ENCODE measurements at regions not wholly inside any gene's neighbourhood (a gene's known extent, or its start where the extent isn't known, plus 50 kb on each side); places are given as distances from the start of the nearest gene placed in this dataset.

DNA sequence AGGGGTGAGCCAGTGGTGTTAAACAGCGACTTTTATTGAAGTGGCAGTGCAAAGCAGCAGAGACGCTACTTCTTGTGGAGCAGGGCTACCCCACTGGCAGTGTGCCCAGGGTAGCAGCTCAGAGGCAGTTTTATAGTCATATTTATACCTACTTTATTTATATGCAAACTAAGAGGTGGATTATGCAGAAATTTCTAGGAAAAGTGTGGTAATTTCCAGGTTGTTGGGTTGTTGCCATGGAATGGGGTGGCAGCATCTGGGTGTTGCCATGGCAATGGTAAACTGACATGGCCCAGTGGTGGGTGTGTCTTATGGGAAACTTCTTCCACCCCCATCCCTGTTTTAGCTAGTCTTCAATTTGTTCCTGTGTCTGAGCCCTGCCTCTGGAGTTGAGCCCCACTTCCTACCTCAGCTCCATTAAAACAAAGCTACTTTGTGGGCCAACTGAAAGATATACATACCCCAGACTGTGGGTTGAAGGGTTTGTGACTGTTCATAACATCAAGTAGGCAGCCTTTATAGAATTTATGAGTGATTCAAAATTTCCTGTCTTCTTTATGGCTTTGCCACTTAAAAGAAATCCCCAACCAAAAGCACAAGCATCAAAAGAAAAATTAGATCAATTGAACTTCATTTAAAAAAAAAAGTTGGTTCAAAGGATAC lies 60.3 kb downstream of the EBLN2 start:
- TF ChIP-seq, protein P1, sequence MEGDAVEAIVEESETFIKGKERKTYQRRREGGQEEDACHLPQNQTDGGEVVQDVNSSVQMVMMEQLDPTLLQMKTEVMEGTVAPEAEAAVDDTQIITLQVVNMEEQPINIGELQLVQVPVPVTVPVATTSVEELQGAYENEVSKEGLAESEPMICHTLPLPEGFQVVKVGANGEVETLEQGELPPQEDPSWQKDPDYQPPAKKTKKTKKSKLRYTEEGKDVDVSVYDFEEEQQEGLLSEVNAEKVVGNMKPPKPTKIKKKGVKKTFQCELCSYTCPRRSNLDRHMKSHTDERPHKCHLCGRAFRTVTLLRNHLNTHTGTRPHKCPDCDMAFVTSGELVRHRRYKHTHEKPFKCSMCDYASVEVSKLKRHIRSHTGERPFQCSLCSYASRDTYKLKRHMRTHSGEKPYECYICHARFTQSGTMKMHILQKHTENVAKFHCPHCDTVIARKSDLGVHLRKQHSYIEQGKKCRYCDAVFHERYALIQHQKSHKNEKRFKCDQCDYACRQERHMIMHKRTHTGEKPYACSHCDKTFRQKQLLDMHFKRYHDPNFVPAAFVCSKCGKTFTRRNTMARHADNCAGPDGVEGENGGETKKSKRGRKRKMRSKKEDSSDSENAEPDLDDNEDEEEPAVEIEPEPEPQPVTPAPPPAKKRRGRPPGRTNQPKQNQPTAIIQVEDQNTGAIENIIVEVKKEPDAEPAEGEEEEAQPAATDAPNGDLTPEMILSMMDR (IDR thresholded peaks at IDR 0.05; ENCODE audit: low read depth, low read length): no peak
- TF ChIP-seq EZH2phosphoT487 (IDR thresholded peaks at IDR 0.05; ENCODE audit: low read depth): no peak
